ENCODE measurements at regions not wholly inside any gene's neighbourhood (a gene's known extent, or its start where the extent isn't known, plus 50 kb on each side); places are given as distances from the start of the nearest gene placed in this dataset.

GRCh38 chr4:184958127-184958922 is 60.0 kb upstream of the HELT start:
- no peaks in the 10 kb centered on the region for H3K79me2 ChIP-seq (ENCODE audit: insufficient read depth, low read length)
- no peak overlapping the region for H3K27ac ChIP-seq (ENCODE audit: low read depth, low read length)
- TF ChIP-seq CTCF (IDR thresholded peaks at IDR 0.05; ENCODE audit: extremely low read depth, low read depth, low read length): no peak
- no peak overlapping the region for H3K4me2 ChIP-seq (ENCODE audit: insufficient read depth, low read length)
- H3K9me3 ChIP-seq (ENCODE audit: low read depth, low read length): no peaks in the 10 kb centered on the region
- peaks cover 3% of the 10 kb centered on the region for H3K27me3 ChIP-seq (ENCODE audit: insufficient read depth, low read length)
- H3K4me3 ChIP-seq (ENCODE audit: insufficient read depth, low read length): no peak overlapping the region
- no peaks in the 10 kb centered on the region for H3K36me3 ChIP-seq (ENCODE audit: insufficient read depth, low read length)
- H4K20me1 ChIP-seq (ENCODE audit: insufficient read depth, low read length): no peaks in the 10 kb centered on the region
- H2AFZ ChIP-seq (ENCODE audit: low read length): no peak overlapping the region
- no peaks in the 10 kb centered on the region for H3K4me1 ChIP-seq (ENCODE audit: insufficient read depth, low read length)
- no peak for DNase-seq (ENCODE audit: insufficient read length, low spot score, missing footprints)

- TF ChIP-seq CTCF (IDR thresholded peaks at IDR 0.05; ENCODE audit: extremely low read depth, low read depth, low read length): no peak
- no peak overlapping the region for H3K4me3 ChIP-seq (ENCODE audit: insufficient read depth, low read length)
These were observed 59.4 kb upstream of the HELT start for GRCh38 chr4:184958923-184959210.

GRCh38 chr4:184959309-184959708 is 59.0 kb upstream of the HELT start:
- Histone ChIP-seq H4K20me1 (ENCODE audit: insufficient read depth, low read length) (no peaks in the 10 kb centered on the region), H3K4me2 (ENCODE audit: insufficient read depth, low read length) (no peak overlapping the region), H3K9me3 (ENCODE audit: low read depth, low read length) (no peaks in the 10 kb centered on the region), H3K27me3 (ENCODE audit: insufficient read depth, low read length) (peaks cover 3% of the 10 kb centered on the region), H3K36me3 (ENCODE audit: insufficient read depth, low read length) (no peaks in the 10 kb centered on the region), H3K27ac (ENCODE audit: low read depth, low read length) (no peak overlapping the region), H2AFZ (ENCODE audit: low read length) (no peak overlapping the region), H3K4me1 (ENCODE audit: insufficient read depth, low read length) (no peaks in the 10 kb centered on the region), H3K4me3 (ENCODE audit: insufficient read depth, low read length) (no peak overlapping the region), H3K79me2 (ENCODE audit: insufficient read depth, low read length) (no peaks in the 10 kb centered on the region)
- DNase-seq (ENCODE audit: insufficient read length, low spot score, missing footprints): no peak
- no peak for TF ChIP-seq CTCF (IDR thresholded peaks at IDR 0.05; ENCODE audit: extremely low read depth, low read depth, low read length)

More at GRCh38 chr4:184958923-184959210, 59.4 kb upstream of the HELT start:
- Histone ChIP-seq H3K4me1 (ENCODE audit: insufficient read depth, low read length) (no peaks in the 10 kb centered on the region), H3K79me2 (ENCODE audit: insufficient read depth, low read length) (no peaks in the 10 kb centered on the region), H3K36me3 (ENCODE audit: insufficient read depth, low read length) (no peaks in the 10 kb centered on the region), H4K20me1 (ENCODE audit: insufficient read depth, low read length) (no peaks in the 10 kb centered on the region), H3K27ac (ENCODE audit: low read depth, low read length) (no peak overlapping the region), H3K27me3 (ENCODE audit: insufficient read depth, low read length) (peaks cover 3% of the 10 kb centered on the region), H2AFZ (ENCODE audit: low read length) (no peak overlapping the region), H3K9me3 (ENCODE audit: low read depth, low read length) (no peaks in the 10 kb centered on the region), H3K4me2 (ENCODE audit: insufficient read depth, low read length) (no peak overlapping the region)
- DNase-seq (ENCODE audit: insufficient read length, low spot score, missing footprints): no peak

GRCh38 chr4:184959786-184960185 is 58.5 kb upstream of the HELT start:
- Histone ChIP-seq H3K27ac (ENCODE audit: low read depth, low read length) (no peak overlapping the region), H2AFZ (ENCODE audit: low read length) (no peak overlapping the region), H3K27me3 (ENCODE audit: insufficient read depth, low read length) (peaks cover 3% of the 10 kb centered on the region), H3K36me3 (ENCODE audit: insufficient read depth, low read length) (no peaks in the 10 kb centered on the region), H3K4me3 (ENCODE audit: insufficient read depth, low read length) (no peak overlapping the region), H3K4me2 (ENCODE audit: insufficient read depth, low read length) (no peak overlapping the region), H4K20me1 (ENCODE audit: insufficient read depth, low read length) (no peaks in the 10 kb centered on the region), H3K9me3 (ENCODE audit: low read depth, low read length) (no peaks in the 10 kb centered on the region), H3K4me1 (ENCODE audit: insufficient read depth, low read length) (no peaks in the 10 kb centered on the region), H3K79me2 (ENCODE audit: insufficient read depth, low read length) (no peaks in the 10 kb centered on the region)
- TF ChIP-seq CTCF (IDR thresholded peaks at IDR 0.05; ENCODE audit: extremely low read depth, low read depth, low read length): no peak
- no peak for DNase-seq (ENCODE audit: insufficient read length, low spot score, missing footprints)

Measured in osteoblast (primary cell).